Stimulated activated CD8-positive, alpha-beta memory T cell treated with anti-CD3 and anti-CD28 coated beads, Interleukin-15, amount 100 ng/mL, for 48 hours (primary cell): ENCODE measurements at regions not wholly inside any gene's neighbourhood (a gene's known extent, or its start where the extent isn't known, plus 50 kb on each side); places are given as distances from the start of the nearest gene placed in this dataset.
"Not testable (repeated sequence)": the region's sequence is repeated elsewhere in the genome, so short reads cannot be mapped to it uniquely, and the experiment has no call there.

Experiments
- DNase-seq, 2 donors: peaks; one replicate each; pipeline ENCODE4 v3.0.0-alpha.2; 2020; ENCODE audit warnings: low read depth in 2 of 2

DNA sequence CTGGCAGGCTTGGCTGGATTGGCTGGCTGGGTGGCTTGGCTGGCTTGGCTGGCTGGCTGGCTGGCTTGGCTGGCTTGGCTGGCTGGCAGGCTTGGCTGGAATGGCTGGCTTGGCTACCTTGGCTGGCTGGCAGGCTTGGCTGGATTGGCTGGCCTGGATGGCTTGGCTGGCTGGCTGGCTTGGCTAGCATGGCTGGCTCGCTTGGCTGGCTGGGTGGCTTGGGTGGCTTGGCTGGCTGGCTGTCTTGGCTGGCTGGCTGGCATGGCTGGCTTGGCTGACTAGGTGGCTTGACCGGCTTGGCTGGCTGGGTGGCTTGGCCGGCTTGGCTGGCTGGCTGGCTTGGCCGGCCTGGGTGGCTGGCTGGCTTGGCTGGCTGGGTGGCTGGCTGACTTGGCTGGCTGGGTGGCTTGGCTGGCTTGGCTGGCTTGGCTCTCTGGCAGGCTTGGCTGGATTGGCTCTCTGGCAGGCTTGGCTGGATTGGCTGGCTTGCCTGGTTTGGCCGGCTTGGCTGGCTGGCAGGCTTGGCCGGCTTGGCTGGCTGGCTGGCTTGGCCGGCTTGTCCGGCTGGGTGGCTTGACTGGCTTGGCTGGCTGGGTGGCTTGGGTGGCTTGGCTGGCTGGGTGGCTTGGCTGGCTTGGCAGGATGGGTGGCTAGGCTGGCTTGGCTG, 440.9 kb downstream of the GOLGA6L6 start:
- not testable (repeated sequence) for DNase-seq

DNA sequence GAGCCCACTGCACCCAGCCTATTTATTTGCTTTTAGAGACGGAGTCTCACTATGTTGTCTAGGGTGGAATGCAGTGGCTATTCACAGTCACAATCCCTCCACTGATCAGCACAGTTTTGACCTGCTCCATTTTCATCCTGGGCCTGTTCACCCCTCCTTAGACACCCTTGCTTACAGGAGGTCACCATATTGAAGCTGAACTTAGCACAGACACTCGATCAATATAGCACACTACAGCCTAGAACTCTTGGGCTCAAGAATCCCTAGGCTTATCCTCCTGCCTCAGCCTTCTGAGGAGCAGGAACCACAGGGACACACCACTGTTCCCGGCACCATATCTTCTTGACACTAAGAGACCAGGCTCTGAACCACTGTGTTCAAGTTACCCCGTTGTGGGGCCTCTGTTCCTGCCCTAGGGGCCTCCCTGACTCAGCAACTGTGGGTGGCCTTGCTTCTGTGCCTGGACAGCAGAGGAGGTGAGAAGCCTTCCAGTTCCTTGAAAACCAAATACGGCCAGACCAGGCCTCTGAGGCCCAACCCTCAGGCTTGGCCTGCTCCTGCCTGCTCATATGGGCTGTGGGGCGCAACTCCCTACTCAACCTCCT, 445.8 kb downstream of the GOLGA6L6 start:
- not testable (repeated sequence) for DNase-seq

DNA sequence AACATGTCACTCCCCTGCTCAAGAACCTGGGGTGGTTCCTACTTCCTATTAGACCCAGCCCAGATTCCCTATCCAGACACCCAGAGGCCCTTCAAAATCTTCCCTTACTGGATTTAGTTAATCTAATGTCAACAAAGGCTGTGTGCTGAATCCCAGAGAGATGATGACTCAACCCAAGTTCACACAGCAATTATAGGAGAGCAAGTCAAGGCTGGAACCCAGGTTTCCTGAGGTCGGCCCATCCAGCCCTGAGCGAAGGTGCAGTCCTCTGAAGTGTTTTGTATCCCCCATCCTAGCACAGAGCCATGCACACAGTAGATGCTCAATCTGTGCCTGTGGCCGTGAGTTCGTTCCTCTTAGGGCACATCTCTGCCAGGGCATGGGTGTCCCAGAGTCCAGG, 452.1 kb downstream of the GOLGA6L6 start:
- not testable (repeated sequence) for DNase-seq

DNA sequence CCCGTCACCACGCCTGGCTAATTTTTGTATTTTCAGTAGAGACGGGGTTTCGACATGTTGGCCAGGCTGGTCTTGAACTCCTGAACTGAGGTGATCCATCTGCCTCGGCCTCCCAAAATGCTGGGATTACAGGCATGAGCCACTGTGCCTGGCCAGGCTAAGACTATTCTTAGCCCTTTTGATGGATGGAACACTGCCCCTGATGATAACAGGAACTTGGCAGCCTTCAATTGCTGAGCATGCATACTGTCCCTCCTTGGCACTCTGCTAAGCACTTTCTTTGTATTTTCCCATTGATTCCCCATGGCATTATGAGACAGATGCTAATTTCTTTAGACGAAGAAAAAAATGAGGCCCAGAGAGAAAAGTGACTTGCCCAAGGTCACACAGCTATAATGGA, 457.6 kb downstream of the GOLGA6L6 start:
- not testable (repeated sequence) for DNase-seq

DNA sequence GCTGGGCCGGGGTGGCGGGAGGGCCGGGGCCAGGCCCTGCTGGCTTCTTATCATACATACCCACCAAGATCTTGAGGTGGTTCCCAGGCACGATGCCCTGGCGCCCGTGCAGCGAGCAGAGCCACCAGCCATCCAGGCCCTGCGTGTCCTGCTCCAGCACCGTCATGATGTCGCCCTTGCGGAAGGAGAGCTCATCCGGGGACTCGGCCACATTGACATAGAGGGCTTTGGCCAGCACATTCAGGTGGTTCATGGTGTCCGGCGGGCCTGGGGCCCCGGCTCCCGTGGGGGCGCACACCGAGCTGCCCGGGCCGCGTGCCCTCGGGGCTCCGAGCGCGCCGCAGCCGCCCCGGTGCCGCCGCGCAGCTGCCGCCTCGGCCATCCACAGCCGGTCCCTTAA, 467.5 kb downstream of the GOLGA6L6 start:
- DNase-seq = not testable (repeated sequence)

DNA sequence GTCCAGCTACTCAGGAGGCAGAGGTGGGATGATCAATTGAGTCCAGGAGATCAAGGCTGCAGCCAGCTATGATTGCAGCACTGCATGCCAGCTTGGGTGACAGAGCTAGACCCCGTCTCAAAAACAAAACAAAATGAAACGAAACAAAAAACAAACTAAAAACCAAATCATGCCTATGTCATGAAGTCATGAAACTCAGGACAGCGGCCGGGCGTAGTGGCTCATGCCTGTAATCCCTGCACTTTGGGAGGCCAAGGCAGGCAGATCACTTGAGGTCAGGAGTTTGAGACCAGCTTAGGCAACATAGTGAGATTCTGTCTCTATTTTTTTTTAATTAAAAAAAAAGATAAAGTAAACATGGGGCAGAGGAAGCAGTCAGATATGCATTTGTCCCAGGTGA, 472.6 kb downstream of the GOLGA6L6 start:
- DNase-seq = not testable (repeated sequence)

DNA sequence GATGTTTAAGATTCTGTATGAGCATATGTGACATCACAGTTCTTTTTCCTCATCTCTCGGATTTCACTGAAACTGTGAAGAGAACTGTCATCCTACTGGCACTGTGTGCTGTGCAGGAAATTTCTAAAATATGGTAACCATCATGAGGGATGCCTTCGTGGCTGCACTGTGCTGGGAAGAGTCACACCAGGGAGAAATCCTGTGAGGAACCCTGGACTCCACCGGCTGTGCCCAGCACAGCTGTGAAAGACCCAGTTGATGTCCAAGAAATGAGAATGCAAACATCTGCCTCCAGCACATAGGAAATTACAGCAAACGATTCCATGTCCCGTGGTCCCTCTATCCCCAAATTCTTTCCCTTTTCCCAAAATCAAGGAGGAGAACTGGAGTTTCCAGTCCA, 475.4 kb downstream of the GOLGA6L6 start:
- DNase-seq = not testable (repeated sequence)

DNA sequence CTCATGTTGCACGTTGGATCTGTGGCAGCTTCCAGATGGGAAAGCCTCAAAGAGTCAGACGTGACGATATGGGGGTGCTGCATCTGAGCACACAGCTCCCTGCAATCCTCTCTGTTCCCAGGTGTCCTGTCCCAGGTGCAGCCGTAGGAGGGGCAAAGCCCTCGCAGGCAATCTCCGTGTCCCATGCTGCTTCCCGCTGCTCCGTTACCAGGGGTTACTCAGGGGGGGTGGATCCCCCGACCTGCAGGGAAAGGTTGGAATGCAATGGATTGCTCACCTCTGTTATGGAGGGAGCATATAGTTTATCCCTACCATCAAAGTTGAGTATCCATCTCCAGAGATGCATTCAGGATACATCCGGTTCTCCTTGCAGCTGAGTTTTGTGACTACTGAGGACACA, 476.1 kb downstream of the GOLGA6L6 start:
- not testable (repeated sequence) for DNase-seq

DNA sequence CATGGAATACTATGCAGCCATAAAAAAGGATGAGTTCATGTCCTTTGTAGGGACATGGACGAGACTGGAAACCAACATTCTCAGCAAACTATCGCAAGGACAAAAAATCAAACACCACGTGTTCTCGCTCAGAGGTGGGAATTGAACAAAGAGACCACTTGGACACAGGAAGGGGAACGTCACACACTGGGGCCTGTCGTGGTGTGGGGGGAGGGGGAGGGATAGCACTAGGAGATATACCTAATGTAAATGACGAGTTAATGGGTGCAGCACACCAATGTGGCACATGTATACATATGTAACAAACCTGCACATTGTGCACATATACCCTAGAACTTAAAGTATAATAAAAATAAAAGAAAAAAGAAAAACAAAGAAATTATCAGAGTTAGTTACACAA, 478.4 kb downstream of the GOLGA6L6 start:
- DNase-seq = not testable (repeated sequence)

DNA sequence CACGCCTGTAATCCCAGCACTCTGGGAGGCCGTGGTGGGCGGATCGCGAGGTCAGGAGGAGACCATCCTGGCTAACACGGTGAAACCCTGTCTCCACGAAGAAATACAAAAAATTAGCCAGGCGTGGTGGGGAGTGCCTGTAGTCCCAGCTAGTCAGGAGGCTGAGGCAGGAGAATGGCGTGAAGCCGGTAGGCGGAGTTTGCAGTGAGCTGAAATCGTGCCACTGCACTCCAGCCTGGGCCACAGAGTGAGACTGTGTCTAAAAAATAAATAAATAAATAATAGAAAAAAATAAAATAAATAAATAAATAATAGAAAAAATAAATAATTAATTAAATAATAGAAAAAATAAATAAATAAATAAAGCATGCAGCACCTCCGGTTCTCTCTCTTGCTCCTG, 480.8 kb downstream of the GOLGA6L6 start:
- not testable (repeated sequence) for DNase-seq

DNA sequence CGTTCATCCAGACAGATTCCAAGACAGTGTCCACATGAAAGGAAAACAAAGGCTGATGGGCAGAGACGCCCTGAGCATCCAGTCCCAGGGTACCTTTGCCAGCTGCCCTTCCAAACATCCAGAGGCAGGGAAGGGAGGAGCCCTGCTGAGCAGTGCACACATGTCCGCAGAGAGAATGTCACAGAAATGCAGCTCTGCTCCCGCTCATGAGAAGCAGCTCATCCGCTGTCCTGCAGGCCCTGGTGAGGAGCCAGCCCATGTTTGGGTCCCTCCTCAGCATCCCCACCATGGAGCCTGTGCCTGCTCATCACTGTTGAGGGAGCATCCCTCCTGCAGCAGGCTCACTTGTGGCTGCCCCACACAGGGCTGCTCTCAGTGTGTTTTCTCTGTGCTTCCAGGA, 484.7 kb downstream of the GOLGA6L6 start:
- not testable (repeated sequence) for DNase-seq

DNA sequence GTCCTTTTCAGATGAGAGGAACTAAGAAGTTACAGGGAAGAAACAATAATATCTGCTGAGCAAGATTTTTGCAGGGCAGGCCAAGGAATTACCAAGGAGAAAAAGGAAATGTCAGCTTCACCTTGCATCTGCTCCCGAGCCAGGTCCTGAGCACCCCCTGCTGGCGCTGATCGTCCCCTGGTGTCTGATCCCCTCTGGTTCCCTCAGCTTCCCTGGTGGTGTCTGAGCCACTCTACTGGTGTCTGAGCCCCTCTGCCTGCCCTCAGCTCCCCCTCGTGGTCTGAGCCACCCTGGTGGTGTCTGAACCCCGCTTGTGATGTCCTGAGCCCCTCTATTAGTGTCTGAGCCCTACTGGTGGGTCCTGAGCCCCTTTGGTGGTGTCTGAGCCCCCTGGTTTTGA, 485.7 kb downstream of the GOLGA6L6 start:
- DNase-seq = not testable (repeated sequence)

DNA sequence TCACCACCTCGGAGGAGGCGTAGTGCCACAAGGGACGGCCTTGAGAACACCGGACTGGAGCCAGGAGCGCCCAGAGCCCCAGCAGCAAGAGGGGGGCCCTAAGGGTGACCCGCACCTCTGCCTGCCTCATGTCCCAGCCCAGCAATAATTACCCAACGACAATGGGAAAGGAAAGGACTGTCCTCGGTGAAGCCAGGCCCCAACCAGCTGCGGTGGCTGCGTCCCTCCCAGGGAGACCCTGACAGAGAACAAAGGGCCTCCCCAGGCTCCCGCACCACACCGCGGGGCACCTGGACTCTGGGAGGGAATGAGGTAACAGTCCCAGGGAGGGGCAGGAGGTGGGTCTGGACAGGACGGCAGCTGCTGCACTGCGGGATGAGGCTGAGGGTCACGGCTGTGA, 493.4 kb downstream of the GOLGA6L6 start:
- DNase-seq = not testable (repeated sequence)

DNA sequence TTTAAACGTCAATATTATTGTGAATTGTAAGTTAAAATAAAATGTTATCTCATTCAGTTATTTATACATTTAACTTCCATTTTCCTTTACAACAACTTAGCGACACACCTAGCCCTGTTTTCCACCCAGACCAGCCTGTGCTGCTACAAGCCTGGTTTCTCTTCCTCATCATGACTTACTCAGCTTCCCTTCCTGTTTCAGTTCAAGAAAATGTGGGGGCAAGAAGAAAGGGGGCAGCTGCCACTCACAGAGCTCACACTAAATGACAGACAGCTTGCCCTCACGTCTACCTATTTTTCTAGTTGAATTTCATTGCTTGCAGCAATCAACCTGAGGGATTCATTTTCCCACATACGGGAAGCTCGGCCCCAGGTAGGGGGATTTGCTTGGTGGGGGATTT, 496.4 kb downstream of the GOLGA6L6 start:
- not testable (repeated sequence) for DNase-seq

DNA sequence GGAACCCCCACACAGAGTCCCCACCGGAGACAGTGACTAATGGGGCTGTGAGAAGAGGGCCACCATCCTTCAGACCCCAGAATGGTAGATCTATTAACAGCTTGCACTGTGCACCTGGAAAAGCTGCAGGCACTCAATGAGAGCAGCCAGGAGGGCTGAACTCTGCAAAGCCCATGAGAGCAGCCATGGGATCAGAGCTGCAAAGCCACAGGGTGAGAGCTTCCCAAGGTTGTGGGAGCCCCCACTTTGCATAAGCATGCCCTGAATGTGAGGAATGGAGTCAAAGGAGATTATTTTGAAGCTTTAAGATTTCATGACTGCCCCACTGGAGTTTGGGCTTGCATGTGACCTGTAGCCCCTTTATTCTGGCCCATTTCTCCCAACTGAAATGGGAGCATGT, 500.9 kb downstream of the GOLGA6L6 start:
- DNase-seq = not testable (repeated sequence)

DNA sequence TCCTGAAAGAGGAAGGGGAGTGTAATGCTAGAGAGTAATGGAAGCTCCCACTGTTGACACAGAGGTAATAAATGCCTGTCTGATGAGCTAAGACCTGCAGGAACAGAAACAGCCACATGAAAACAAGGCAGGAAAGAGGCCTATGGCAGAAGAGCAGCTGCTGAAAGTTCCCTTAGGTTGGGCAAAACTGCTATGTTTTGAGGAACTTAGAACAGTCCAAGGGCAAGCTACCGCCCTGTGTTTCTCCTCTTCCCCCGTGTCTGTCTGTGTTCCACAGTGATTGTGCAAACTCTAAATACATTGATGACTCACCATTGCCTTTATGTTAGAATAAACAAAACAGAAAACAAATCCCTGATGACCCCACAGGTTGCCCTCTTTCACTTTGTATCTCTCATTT, 516.6 kb downstream of the GOLGA6L6 start:
- DNase-seq = not testable (repeated sequence)

DNA sequence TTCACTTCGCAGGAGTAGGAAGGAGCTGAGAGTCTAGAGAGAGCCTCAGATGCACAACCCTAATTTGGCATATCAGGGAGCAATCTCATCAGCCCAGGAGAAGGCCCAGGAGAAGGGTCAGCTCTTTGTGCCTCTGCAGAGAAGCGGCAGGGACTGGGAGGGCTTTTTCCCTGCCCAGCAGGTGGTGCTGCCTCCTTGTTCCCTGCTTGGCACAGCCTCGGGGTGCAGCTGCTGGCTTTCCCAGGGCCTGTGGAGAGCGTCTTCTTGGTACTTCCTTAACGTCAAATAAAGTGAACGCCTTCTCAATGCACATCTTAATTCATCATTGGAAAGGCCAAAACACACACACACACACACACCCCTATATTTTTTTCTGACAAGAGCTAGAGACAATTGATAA, 519.3 kb downstream of the GOLGA6L6 start:
- not testable (repeated sequence) for DNase-seq

DNA sequence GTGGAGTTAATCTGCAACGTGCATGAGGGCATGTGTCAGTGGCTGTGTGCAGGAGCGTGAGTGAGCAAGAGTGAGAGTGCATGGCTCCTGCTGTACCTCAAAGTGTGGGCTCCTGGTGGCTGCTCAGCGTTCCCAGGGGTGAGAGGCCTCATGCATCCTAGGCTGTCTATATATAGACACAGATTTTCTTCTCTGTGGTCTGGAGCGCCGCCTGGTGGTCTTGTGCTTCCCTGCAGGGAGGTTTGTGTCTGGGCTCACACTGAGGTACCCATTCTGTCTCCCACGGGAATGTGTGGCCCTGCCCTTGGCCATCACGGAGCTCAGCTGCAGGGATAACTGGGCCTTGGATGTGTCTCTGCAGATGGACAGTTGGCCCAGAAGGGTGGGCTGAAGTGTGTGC, 520.2 kb downstream of the GOLGA6L6 start:
- not testable (repeated sequence) for DNase-seq

DNA sequence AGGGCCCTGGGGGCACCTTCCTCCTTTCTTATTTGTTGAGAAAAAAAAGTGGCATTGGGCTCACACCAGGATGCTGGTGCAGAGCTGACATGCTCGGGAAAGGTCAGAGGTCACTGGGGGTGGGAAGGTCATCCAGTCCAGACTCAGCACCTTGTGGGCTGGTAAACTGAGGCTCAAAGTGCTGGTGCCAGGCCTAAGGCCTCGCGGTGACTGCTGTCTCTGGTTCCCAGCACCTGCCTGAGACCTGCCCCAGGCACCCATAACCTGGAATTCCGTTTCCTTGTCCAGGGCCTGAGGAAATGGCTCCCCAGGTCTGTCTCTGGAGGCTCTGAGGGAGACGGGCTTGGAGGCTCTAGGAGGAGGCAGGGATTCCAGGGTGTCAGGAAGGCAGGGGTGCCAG, 521.0 kb downstream of the GOLGA6L6 start:
- not testable (repeated sequence) for DNase-seq

DNA sequence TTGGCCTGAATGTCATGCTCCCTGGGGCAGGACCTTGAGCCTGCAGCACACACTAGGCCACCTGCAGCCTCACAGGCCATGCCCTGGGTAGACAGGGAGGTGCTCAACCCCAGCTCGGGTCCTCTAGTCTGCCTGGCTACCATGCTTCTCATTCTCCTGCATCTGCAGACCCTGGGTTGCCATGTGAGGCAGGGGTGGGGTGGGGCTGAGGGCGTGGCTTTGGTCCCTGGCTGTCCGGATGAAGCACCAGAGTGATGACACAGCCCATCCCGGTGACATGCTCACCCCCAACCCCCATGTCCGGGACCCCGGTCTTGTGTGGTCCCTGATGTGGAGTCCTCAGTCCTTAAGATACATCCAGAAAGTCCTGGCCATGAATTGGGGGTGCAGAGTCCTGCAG, 521.8 kb downstream of the GOLGA6L6 start:
- DNase-seq = not testable (repeated sequence)

DNA sequence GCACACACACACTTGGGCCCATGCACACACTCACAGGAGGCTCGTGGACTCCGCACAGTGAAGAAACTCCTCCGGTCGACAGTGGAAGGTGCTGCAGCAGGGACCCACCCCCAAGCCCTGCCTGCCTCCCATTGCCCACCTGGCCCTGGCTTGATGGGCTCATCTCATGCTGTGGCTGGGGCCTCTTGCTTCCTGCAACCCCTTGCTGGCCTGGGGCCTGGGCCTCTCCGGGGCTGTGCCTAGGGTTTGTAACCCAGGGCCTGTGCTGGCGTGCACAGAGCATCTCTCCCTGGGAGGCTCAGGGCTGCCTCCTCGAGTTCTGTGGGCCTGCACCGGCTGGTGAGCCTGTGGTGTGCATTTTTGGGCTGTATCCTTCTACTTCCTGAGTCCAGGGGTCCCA, 524.0 kb downstream of the GOLGA6L6 start:
- DNase-seq = not testable (repeated sequence)

DNA sequence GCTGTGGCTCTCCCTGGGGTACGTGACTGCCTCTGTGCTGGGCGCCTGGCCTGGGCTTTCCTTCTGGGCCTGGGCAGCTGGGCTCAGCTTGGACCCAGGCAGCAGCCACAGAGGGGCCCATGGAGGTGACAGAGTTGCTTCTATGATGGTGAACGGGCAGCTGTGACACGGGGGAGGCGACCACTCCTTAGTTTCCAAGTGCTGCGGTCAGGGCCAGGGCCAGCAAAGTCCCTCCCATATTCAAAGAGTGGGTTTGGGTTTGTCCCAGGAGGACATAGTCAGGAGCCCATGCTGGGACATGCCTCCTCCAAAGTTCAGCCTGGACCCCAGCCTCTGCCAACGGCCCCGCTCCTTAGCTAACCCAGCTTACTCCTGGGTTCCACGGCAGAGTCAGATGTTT, 524.7 kb downstream of the GOLGA6L6 start:
- DNase-seq = not testable (repeated sequence)

DNA sequence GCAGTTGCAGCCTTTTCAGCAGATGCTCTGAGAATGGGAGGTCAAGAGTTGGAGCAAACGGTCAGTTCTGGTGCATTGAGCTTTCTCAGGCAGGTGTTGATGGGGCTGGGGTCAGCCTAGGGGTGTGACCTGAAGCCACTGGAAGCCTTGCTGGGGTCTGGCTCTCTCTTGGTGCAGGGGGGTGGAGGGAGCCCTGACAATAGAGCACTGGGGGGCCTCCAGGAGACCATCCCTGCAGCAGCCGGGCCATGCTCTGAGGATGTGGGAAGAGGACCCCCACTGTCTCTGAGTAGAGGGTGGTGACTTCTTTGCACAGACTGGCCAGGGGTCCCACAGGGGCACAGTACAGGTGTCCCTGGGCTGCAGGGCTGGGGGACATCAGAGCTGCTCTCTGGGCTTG, 528.8 kb downstream of the GOLGA6L6 start:
- not testable (repeated sequence) for DNase-seq
